ENCODE measurements at regions not wholly inside any gene's neighbourhood (a gene's known extent, or its start where the extent isn't known, plus 50 kb on each side); places are given as distances from the start of the nearest gene placed in this dataset.

- H3K4me3 ChIP-seq = no peak overlapping the region
- no peak for ATAC-seq
- H3K4me1 ChIP-seq (ENCODE audit: low read depth) = no peaks in the 10 kb centered on the region
- intact Hi-C loops (cut with DNase I, micrococcal nuclease) = no loop called here
- no peaks in the 10 kb centered on the region for H3K36me3 ChIP-seq (ENCODE audit: low read depth)
- no peaks in the 10 kb centered on the region for H3K9me3 ChIP-seq
- no peak for TF ChIP-seq CTCF (IDR thresholded peaks at IDR 0.05)
- no peak for DNase-seq
Measured at GRCh38 chr4:27910227-27910626, 1049.6 kb downstream of the STIM2 start.

- Histone ChIP-seq H3K36me3 (ENCODE audit: low read depth) (no peaks in the 10 kb centered on the region), H3K4me3 (no peak overlapping the region), H3K4me1 (ENCODE audit: low read depth) (no peaks in the 10 kb centered on the region), H3K9me3 (no peaks in the 10 kb centered on the region)
- intact Hi-C loops (cut with DNase I, micrococcal nuclease) = no loop called here
- ATAC-seq (no peak), DNase-seq (no peak)
- TF ChIP-seq CTCF (IDR thresholded peaks at IDR 0.05) = no peak
Measured at GRCh38 chr4:27911047-27911446, 1050.4 kb downstream of the STIM2 start.

GRCh38 chr4:27913738-27914137 is 1053.1 kb downstream of the STIM2 start:
- intact Hi-C loops (cut with DNase I, micrococcal nuclease) = no loop called here
- ATAC-seq (no peak), DNase-seq (no peak)

GRCh38 chr4:27915822-27916221 is 1055.2 kb downstream of the STIM2 start:
- Histone ChIP-seq H3K36me3 (ENCODE audit: low read depth) (no peaks in the 10 kb centered on the region), H3K9me3 (no peaks in the 10 kb centered on the region), H3K4me3 (no peak overlapping the region), H3K4me1 (ENCODE audit: low read depth) (no peaks in the 10 kb centered on the region)
- intact Hi-C loops (cut with DNase I, micrococcal nuclease) = no loop called here
- DNase-seq (no peak), ATAC-seq (no peak)
- no peak for TF ChIP-seq CTCF (IDR thresholded peaks at IDR 0.05)

More at GRCh38 chr4:27913738-27914137, 1053.1 kb downstream of the STIM2 start:
- TF ChIP-seq CTCF (IDR thresholded peaks at IDR 0.05) = no peak
- Histone ChIP-seq H3K4me3 (no peak overlapping the region), H3K4me1 (ENCODE audit: low read depth) (no peaks in the 10 kb centered on the region), H3K36me3 (ENCODE audit: low read depth) (no peaks in the 10 kb centered on the region), H3K9me3 (no peaks in the 10 kb centered on the region)

GRCh38 chr4:27916452-27917184 is 1056.0 kb downstream of the STIM2 start:
- TF ChIP-seq CTCF (IDR thresholded peaks at IDR 0.05) = no peak
- DNase-seq (no peak), ATAC-seq (no peak)
- Histone ChIP-seq H3K9me3 (no peaks in the 10 kb centered on the region), H3K36me3 (ENCODE audit: low read depth) (no peaks in the 10 kb centered on the region), H3K4me1 (ENCODE audit: low read depth) (no peaks in the 10 kb centered on the region), H3K4me3 (no peak overlapping the region)
- intact Hi-C loops (cut with DNase I, micrococcal nuclease) = no loop called here

GRCh38 chr4:27917381-27917780 is 1056.7 kb downstream of the STIM2 start:
- no peaks in the 10 kb centered on the region for H3K4me1 ChIP-seq (ENCODE audit: low read depth)
- H3K9me3 ChIP-seq = no peaks in the 10 kb centered on the region
- no peak for ATAC-seq
- no peak overlapping the region for H3K4me3 ChIP-seq
- H3K36me3 ChIP-seq (ENCODE audit: low read depth) = no peaks in the 10 kb centered on the region
- no peak for TF ChIP-seq CTCF (IDR thresholded peaks at IDR 0.05)
- DNase-seq = no peak
- intact Hi-C loops (cut with DNase I, micrococcal nuclease) = no loop called here

All from mucosa of descending colon (tissue), 3 donors.